ENCODE measurements at regions not wholly inside any gene's neighbourhood (a gene's known extent, or its start where the extent isn't known, plus 50 kb on each side); places are given as distances from the start of the nearest gene placed in this dataset.

- Histone ChIP-seq H3K27ac (ENCODE audit: control insufficient read depth, insufficient read depth) (no peak overlapping the region), H3K27me3 (replicated peaks in 1 of 2; ENCODE audit: control insufficient read depth in 2 of 2, insufficient read depth in 2 of 2, low read length in 1 of 2) (no peaks in the 10 kb centered on the region), H3K9ac (ENCODE audit: control insufficient read depth, insufficient read depth, low read length) (no peak overlapping the region), H4K20me1 (ENCODE audit: control insufficient read depth, insufficient read depth) (no peaks in the 10 kb centered on the region), H2AFZ (ENCODE audit: control insufficient read depth, low read depth, low read length) (no peak overlapping the region), H3K79me2 (ENCODE audit: control insufficient read depth, insufficient read depth, low read length) (no peaks in the 10 kb centered on the region), H3K9me3 (replicated peaks; ENCODE audit: control insufficient read depth, insufficient read depth, low read length) (no peaks in the 10 kb centered on the region), H3K4me1 (ENCODE audit: control insufficient read depth, insufficient read depth, low read length) (no peaks in the 10 kb centered on the region), H3K4me3 (no peak overlapping the region), H3K36me3 (ENCODE audit: control insufficient read depth in 2 of 2, insufficient read depth in 2 of 2, low read length in 1 of 2) (no peaks in the 10 kb centered on the region), H3K4me2 (ENCODE audit: control insufficient read depth, insufficient read depth) (no peak overlapping the region)
- ChIA-PET SMC1A (ENCODE audit: uncharacterized antibody, unreplicated experiment) (no interaction called here), POLR2A (no interaction called here), CTCF (interaction anchor here (2.2 kb wide), 1 partner anchor 9 kb away, joined by 7 read pairs; no protein-coding TSS in a partner anchor), RAD21 (ENCODE audit: unreplicated experiment) (no interaction called here)
- TF ChIP-seq HCFC1 (IDR thresholded peaks at IDR 0.05; ENCODE audit: low read length), result no peak
- TF ChIP-seq CEBPZ (IDR thresholded peaks at IDR 0.05; ENCODE audit: low read depth, low read length), result no peak
- no peak for TF ChIP-seq GABPA (IDR thresholded peaks at IDR 0.05; ENCODE audit: low read depth)
- no peak for TF ChIP-seq BCL3 (IDR thresholded peaks at IDR 0.05; ENCODE audit: borderline replicate concordance, insufficient read depth, low read depth, low read length, poor library complexity, severe bottlenecking)
- no peak for TF ChIP-seq NR2C1 (IDR thresholded peaks at IDR 0.05)
- TF ChIP-seq ELK1 (IDR thresholded peaks at IDR 0.05; ENCODE audit: low read depth, low read length), result no peak
- TF ChIP-seq POU2F2 (IDR thresholded peaks at IDR 0.05; ENCODE audit: borderline replicate concordance, low read depth, low read length), result no peak
- TF ChIP-seq EGR1 (IDR thresholded peaks at IDR 0.05; ENCODE audit: borderline replicate concordance in 1 of 2, low read depth in 2 of 2, low read length in 2 of 2), result no peak
- WGBS (ENCODE audit: insufficient coverage, insufficient replicate concordance, low lambda C conversion rate, missing lambda C conversion rate), result 88% methylated on average over 2 of the region's 2 CpGs
- no TSS peak for BruUV-seq (replicated peaks)
- FAIRE-seq, result no peak
- intact Hi-C loops (cut with micrococcal nuclease; ENCODE audit: unreplicated experiment) (no loop called here), in situ Hi-C loops (cut with MboI) (no loop called here)
- ATAC-seq, result no peak
- DNase-seq (ENCODE audit: low read depth, low spot score), result no peak
These were observed 55.7 kb upstream of the RNPC3 start for GRCh38 chr1:103469801-103470200.
